GM19463 (cell line): ENCODE measurements at regions not wholly inside any gene's neighbourhood (a gene's known extent, or its start where the extent isn't known, plus 50 kb on each side); places are given as distances from the start of the nearest gene placed in this dataset.
A peak's percentile ranks its signal among the peaks of the same experiment; 100 is the strongest.

Source experiments
- ATAC-seq: cut with Tn5 transposase; IDR thresholded peaks from one replicate; pipeline ENCODE4 v1.9.1; 2021; ENCODE audit warnings: mild to moderate bottlenecking, moderate library complexity; ENCODE audit not compliant: unreplicated experiment

DNA sequence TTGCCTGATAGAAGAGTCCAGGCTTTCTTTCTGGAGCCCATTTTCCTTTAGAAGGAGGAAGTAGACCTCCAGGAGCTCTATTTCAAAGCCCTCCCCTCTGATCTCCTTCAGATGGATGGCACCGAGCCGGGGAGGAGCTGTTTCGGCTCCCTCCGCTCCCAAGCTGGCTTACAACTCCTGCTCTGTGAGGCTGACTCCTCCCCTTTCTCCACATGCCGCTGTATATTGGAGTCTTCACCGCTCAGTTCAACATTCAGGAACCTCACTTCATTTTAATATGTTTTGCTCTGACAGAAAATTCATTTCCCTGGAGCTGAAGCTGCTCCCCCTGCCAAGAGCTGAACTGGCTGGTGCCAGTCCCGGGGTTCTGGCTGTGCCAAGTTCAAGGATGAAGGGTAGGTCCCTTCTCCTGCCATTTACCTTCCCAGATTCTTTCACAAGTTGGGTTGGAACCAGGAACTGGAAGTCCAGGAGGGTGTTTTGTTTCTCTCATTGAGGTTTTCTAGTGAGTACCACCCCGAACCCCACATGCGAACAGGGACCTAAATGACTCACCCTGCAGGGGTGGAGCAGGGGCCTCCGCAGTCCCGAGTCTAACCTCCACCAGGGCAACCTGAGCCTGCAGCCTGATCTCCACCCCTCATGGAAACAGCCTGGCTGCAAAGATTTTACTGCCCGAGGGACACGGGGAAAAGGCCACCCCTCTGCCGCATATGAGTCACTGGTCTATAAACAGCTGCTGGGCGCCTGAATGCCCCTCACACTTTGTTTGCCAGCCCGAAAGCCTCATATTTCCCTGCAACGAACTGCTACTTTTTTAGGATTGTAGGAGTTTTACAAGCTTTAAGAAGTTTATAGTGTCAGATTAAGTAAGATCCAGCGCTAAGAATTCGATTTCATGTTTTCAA lies 68.6 kb upstream of the FOXA2 start:
- no peak for ATAC-seq

DNA sequence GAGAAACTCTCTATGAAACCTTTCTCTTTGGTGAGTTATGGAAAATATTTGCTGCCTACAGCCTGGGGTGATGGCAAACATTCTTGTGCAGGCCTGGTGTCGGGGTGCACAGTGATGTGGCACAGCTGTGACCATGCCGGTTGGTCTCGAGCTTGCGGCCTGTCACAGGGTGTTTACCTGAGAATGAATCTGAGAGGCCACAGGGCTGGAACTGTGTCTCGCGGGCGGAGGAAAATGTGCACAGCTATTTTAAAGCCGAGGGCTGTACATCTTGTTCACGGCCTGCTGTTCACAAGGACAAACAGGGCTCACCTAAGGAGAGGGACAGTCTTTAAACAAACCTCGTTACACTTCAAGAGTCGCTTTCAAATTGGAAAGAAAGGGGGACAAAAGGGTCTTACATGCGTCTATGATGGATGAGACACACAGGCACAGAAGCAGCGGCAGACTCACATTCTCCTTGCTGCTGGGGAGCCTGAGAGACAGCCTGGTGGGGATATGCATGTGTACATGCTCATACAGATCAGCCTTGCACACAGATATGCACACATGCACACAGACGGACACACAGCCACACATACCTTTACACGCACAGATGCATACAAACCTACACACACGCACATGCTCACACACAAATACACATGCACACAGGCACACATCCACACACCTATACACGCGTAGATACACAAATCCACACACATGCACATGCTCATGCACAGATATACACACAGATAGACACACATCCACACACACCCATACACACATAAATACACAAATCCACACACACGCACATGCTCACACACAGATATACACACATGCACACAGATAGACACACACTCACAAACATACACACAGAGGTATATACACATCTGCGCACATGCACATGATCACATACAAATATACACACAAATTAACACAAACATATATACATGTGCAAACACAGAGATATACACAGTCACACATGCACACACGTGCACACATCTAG lies 69.6 kb upstream of the FOXA2 start:
- no peak for ATAC-seq

GRCh38 chr20:22663528-22664025 lies 79.2 kb upstream of the FOXA2 start:
- no peak for ATAC-seq

GRCh38 chr20:22667198-22667597 lies 82.8 kb upstream of the FOXA2 start:
- no peak for ATAC-seq

- ATAC-seq = no peak
These were observed 87.8 kb upstream of the FOXA2 start for GRCh38 chr20:22672191-22672590.

GRCh38 chr20:22673467-22673866 lies 89.1 kb upstream of the FOXA2 start:
- no peak for ATAC-seq

- no peak for ATAC-seq
These were observed 91.0 kb upstream of the FOXA2 start for GRCh38 chr20:22675341-22675740.

DNA sequence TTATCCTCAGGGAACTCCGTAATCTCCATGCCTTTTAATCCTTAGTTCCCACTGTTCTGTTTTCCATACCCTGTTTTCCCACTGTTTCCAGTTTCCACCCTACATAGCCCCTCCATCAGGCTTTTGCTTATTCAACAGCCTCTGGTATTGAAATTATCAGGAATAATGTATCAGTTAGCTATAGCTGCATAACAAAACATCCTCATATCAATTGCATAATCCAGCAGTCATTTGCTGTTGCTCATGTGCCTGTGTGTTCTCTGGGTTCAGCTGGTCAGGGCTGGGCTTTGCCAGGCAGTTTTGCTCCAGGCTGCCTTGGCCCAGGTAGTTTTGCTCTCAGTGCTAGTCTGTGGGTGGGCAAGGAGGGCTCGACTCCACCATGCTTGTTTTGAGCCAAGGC lies 94.3 kb upstream of the FOXA2 start:
- ATAC-seq = no peak

DNA sequence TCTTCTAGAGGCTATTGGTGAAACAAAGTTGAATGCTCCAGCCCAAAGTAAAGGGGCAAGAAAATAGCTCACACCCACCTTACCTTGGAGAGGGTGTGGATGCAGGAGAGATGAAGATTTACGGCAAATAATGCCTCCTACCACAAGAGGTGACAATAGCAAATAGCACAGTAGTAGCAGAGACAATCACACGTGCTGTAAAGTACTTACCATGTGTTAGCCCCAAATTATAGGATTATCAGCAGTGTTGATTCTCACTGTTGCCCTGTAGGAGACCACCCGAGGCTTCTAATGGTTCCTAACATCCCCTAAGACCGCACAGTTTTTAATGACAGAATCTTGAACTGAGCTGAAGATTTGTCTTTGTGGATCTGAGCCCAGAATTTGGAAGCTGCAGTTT lies 94.8 kb upstream of the FOXA2 start:
- ATAC-seq = no peak

DNA sequence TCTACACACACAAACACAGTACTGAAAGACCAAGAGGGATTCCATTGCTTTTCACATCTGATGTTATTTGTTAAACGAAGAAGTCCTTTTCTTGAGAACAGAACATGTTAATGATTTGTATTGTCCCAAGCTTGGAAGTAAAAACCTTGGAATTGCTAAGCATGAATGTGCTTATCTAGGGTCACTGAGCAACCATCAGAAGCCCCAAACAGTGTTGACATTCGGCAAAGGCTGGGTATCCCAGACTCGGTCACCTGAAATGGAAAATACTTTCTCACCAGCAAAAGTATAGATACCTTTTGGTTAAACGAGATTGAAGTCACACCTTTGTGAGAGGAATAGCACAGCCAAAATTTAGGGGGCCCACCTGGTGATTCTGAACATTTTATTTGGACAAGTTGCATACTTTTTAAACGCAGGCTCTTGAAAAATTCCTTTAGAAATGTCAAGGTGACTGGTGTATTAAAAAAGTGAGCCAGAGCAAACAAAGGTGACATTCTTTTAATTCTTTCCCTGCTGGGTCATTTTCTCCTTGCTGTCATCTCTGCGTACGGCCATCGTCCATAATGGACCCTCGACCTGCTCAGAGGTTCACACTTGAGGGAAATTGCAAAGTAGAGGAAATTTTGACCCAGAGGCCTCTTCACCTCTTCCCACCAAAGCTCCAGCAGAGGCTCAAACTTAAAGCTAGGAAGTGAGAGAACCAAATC lies 95.8 kb upstream of the FOXA2 start:
- ATAC-seq = no peak

DNA sequence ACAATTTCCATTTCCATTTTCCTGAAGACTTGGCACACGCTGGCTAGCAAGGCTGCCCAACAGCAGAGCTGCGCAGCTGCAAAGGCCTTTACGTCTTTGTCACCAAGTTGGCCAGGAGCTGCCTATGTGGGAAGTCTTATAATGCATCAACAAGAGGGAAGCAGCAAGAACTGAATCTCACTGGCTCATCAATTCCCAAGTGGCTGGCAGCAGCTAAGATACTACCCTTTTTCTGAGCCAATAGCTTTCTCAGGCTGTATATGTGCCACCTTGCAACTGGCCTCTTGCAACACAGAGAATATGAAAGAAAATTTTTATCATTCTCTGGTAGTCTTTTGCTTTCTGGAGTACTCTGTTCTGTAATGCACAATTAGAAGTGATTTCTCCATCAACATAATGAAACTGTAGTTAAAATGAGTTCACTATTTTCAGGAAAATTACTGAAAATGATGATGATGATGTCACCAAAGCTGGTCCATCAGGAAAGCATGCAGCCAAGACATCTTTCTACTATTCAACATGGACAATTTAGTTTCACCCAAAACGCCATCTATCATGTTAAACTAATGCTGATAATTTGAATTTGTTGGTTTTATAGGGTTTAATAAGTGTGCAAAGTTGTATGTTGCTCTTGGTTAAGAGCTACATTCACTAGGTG lies 97.3 kb upstream of the FOXA2 start:
- no peak for ATAC-seq

DNA sequence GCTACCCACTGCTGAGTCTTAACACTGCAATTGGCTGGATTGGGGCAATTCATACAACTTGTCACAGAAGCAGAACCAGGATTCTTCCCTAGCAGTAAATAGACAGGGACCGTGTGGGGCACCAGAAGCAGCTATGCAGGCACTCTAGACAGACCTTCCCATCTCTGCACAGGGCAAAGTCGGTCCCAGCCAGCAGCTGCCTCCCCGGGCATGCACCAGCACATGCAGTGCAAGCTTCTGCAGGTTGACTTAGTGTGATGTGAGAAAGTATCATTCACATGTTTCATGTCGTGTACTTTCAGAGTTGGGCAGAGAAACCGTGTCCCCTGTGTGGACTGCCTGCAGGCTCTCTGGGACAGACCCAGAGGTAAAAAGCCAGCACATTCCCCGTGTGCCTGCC lies 98.0 kb upstream of the FOXA2 start:
- no peak for ATAC-seq

DNA sequence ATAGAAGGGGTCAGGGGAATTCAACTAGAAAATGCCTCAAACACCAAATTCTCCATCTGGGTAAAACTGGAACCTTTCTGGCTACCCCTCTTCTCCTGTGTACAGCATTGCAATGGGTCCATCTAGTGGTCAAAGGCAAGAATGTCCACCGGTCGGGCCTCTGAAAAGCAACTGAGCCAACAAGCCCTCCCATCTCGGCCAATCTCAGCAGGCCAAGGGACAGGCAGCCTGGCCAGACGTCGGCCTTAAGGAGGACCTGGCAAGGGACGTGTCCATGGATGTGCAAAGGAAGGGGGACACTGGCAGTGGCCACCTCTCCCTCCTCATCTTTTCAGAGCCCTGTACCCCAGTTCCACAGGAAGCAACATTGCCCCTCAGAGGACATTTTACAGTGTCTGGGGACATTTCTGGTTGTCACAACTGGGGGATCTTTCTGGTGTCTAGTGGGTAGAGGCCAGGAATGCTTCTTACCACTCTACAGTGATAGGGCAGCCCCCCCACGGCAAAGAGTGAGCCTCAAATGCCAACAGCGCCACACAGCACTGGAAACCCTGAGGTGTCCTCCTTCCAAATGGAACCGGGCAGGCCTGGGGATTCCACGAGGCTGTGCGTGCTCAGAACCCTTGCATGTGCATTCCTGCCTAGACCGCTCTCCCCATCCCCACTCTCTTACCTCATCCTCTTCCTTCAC lies 99.8 kb upstream of the FOXA2 start:
- ATAC-seq = peak; percentile 83

DNA sequence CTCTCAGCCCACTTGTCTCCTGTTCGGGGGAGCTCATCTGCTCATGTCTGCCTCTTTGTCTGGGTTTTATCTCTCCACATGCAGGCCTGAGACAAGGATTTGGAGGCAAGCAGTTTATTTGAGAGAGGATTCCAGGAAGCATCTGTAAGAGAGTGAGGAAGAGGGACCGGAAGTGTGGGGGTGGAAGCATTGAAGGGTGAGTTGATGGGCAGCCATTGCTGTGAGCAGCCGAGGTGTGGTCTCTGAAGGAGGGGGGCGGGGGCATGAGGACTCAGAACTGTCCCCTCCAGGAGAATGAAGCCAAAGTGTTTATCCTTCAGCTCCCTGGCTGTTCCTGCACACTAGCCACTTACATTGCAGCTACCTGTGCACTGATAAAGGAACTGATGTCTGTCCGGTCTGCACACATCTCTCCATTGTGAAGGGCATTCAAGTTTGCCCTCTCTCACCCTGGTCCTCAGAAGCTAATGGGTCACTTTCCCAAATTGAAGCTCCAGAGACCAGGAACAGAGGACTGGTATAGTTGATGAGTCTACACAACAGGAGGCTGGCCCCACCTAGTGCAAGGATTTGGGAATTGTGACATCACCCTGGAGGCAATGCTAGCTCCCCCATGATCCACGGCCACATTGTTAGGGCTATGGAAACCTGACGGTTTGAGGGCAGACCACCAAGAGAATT lies 100.5 kb upstream of the FOXA2 start:
- no peak for ATAC-seq

GRCh38 chr20:22686097-22686496 lies 101.7 kb upstream of the FOXA2 start:
- no peak for ATAC-seq

DNA sequence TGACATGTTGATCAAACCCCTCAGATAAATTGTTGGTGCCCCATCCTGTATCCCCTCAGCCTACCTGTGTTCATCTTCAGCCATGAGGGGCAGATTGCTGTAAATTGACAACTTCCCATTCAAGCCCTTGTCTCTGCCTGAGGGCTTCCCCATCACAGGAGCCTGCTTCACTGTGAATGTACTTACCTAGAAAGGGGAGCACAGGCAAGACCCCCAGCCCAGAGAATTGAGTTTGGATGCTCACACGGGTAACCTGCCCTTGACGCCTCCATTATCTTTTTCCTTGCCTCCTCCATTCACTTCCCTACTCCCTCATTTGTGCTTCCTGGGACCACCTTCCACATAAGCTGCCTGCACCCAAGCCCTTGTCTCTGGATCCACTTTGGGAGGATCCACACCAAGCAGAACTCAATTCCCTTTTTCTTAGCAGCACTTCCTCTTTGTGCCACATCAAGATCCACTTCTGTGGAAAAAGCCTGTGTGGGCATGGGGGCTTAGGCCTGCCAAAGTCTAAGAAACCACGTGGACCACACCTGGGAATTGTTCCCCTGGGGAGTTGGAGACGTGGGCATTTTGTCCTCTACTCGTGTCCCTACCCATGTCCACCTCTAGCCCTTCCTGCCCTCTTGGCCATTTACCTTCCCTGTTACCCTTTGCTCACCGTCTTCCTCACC lies 103.4 kb upstream of the FOXA2 start:
- no peak for ATAC-seq

DNA sequence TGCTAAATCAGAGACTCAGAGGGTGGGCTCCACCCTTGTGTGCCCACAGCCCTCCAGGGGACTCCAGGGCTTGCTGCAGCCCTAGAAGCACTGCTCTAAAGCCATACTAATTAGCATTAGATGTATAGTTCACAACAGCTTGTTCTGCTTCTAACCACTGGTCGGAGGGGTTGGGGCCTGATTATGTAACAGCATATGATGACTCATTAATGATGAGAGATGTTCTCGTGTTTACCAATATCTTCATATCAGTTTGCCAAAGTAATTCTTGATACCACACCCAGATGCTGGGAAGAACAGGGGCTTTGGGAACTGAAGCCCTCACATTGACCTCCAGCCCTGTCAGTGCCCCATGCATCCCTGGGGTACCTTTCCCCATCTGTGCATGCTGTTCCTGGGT lies 104.1 kb upstream of the FOXA2 start:
- no peak for ATAC-seq

DNA sequence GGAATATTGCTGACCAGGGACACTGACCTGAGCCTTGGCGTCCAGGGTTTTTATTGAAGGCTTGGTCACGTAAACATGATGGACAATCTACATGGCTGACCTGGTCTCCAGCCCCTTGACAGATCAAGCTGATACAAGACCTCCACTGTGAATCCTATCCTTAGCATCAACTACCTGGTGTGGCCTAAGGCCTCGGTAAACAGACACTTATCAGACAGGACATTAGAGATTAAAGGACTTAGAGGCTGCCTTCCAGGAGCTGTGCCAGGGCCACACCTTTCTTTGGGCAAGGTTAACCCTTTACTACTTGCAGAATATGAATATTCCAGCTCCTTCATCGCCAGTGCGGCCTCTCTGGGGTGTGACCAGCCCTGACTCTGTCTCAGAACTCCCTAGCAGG lies 104.9 kb upstream of the FOXA2 start:
- no peak for ATAC-seq

DNA sequence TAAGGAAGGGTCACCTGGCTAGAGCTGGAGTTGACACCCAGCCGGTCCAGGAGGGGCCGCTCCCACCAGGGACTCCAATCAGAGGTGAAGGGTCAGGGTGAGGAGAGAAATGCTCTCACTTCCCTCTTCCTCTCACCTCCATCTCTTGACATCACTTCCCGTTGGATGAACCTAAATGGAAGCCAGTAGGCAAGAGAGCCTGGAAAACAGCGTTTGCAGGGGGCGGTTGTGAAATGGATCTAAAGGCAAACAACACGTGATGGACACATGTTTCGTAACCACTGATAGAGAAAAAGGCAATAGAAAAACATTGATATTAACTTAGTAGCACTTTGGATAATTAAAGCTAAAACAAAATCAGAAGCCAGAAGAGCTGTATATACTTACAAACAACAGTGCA lies 105.6 kb upstream of the FOXA2 start:
- no peak for ATAC-seq
